ENCODE measurements at regions not wholly inside any gene's neighbourhood (a gene's known extent, or its start where the extent isn't known, plus 50 kb on each side); places are given as distances from the start of the nearest gene placed in this dataset.

DNA sequence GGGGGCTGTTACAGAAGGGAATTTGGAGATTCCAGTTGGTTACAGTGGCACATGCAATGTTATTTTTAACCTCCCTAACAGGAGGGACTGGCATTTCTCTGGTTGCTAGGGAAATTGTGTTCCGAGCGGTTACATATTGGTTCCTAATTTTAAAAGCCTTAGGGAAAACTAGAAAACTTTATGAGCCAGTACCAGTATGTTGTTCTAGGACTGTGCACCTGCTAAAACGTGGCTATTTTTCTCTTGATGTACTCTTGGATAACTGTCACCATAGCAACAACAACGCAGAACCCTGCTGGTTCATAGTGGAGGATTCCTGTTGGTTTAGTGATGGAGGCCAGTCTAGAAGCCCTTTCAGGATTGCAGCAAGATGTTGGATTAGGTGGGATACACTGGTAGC is 68.9 kb upstream of the PGBD5 start:
- no peak for TF ChIP-seq CTCF (IDR thresholded peaks at IDR 0.05)
- no peak for TF ChIP-seq POLR2A (IDR thresholded peaks at IDR 0.05)
